ENCODE measurements at regions not wholly inside any gene's neighbourhood (a gene's known extent, or its start where the extent isn't known, plus 50 kb on each side); places are given as distances from the start of the nearest gene placed in this dataset.

- TF ChIP-seq CTCF (IDR thresholded peaks at IDR 0.05) = no peak
- TF ChIP-seq POLR2A (IDR thresholded peaks at IDR 0.05) = no peak
- no peak for TF ChIP-seq EP300 (IDR thresholded peaks at IDR 0.05)
Measured at GRCh38 chr2:155381436-155381835, 682.9 kb downstream of the KCNJ3 start.

Data from gastroesophageal sphincter (tissue), 3 donors.